GM19324 (cell line): ENCODE measurements at regions not wholly inside any gene's neighbourhood (a gene's known extent, or its start where the extent isn't known, plus 50 kb on each side); places are given as distances from the start of the nearest gene placed in this dataset.

Experiments
- ATAC-seq: cut with Tn5 transposase; IDR thresholded peaks from one replicate; pipeline ENCODE4 v1.9.1; 2021; ENCODE audit warnings: mild to moderate bottlenecking, moderate library complexity; ENCODE audit not compliant: unreplicated experiment, low FRiP score

- ATAC-seq, result no peak
Measured at GRCh38 chr2:106572541-106573450, 85.6 kb downstream of the CD8B2 start.

DNA sequence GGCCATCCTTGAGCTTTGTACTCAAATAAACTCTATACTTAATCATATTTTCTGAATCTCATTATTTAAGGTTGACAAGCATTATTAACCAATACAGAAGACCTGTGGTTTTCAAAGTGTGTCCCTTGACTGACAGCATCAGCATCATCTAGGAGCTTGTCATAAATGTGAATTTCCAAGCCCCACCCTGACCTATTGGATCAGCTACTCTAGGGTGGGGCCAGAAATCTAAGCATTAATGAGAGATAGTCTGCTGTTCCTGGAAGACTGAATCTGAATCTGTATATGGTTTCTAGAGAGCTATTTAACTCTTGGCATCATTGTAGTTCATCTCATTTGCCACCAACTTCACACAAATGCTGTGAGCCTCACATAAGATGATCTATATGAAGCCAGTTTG lies 86.6 kb downstream of the CD8B2 start:
- no peak for ATAC-seq

- ATAC-seq, result no peak
Measured at GRCh38 chr2:106575955-106576354, 88.8 kb downstream of the CD8B2 start.

GRCh38 chr2:106577255-106577651 lies 90.1 kb downstream of the CD8B2 start:
- ATAC-seq, result no peak

DNA sequence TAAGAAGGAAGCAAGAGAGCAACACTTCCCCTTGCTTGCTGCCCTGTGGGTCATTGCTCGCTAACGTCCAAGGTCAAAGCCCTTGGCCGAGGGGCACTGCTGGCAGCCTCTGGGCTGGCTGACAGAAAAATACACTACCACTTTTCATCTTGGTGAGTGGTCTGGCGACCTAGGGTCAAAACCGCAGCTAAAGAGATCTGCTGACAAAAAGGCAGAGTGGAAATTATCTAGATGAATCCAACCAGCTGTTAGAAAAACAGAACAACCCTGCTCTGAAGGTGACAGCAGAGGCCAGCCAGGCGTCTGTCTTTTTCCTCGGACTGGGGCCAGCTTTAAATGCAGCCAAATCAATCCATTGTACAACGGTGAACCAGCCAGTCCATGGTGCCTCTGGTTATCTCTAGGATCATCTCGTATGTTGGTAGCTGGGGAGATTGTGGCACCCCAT lies 92.6 kb downstream of the CD8B2 start:
- no peak for ATAC-seq

- ATAC-seq, result no peak
Measured at GRCh38 chr2:106580241-106580640, 93.1 kb downstream of the CD8B2 start.

DNA sequence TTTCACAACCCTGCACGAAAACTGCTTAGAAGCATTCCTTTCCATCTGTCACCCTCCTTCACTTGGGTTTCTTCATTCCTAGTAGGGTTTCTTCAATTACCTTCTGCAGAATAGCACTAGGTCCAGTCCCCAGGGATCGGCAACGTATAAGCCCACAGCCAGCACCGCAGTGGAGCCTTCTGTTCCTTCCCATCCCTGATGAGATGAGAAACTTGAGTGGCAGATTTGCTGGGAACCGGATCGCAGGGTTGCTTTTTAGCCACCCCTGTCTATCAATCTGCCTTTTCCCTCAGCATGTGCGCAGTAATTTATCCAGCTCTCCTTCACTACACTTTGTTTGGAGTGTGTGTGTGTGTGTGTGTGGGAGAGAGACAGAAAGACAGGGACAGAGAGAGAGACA lies 94.2 kb downstream of the CD8B2 start:
- no peak for ATAC-seq

DNA sequence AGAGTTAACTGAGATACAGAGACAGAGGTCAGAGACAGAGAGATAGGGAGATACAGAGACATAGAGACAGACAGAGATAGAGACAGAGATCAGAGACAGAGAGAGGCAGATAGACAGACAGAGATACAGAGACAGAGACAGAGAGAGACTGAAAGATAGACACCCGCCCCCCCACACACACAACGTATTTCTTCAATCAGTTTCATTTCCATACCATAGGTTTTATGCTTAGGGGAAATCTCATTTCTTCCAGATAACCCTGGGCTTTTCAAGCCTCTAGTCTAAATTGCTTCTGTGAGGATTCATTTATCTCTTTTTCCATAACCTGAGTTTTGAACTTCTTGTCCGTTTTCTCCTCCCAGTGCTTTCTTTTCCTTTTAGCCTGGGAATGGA lies 94.6 kb downstream of the CD8B2 start:
- ATAC-seq, result no peak

DNA sequence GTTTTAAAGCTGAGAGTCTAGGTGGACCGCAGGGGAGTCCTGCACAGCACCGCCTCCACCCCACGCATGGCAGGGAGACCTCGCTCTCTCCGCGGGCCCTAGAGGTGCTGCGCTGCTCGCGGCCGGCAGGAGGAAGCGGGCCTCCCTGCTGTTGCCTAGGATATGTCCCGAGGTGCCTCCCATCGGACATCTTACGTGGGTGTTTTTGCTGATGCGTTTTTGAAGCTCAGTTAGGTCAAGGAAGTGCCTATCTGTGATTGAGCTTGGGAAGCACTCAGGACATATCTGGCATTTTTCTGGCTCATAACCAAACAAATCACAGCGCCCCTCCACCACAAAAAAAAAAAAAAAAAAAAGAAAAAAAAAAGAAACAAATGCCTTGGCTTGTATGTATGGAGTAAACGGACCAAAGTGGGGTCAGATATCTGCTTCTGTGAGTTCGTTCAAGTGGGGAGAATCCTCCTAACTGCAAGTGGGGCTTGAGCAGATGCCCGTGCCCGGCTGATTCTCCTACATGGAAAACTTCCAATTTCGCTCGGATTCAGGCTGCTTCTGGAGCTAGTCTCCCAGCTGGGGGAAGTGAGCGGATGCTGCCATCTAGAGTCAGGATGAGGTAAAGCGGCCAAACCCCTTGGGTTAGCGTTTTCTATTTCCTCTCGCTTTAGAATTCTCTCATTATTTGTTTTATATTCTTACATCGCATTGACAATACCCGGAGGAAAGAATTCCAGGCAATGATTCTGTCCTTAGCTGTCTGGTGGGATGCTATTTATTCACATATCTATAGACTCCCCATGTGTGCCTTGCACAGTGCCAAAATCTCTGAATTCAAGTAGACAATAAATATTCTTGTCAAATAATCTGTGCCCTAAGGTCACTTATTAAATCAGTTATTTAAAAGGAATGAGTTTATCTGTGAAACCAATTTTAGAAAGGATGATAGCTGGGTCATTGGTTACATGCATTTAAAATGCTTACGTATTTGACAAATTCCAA lies 95.3 kb downstream of the CD8B2 start:
- peak; percentile 62 for ATAC-seq

DNA sequence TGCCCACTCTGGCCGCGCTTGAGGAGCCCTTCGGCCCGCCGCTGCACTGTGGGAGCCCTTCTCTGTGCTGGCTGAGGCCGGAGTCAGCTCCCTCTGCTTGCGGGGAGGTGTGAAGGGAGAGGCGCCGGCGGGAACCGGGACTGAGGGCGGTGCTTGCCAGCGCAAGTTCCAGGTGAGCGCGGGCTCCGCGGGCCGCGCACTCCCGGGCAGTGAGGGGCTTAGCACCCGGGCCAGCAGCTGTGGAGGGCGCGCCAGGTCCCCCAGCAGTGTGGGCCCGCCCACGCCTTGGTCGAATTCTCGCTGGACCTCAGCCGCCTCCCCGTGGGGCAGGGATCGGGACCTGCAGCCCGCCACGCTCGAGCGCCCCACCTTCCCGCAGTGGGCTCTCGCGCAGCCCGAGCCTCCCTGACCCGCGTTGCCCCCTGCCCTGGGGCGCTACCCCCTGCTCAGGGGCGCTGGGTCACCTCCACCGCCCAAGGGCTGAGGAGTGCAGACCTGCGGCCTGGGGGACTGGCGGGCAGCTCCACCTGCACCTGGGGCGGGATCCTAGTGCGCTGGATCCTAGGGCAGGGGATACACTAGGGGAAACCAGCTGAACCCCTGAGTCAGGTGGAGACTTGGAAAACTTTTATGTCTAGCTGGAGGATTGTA lies 97.3 kb downstream of the CD8B2 start:
- no peak for ATAC-seq

GRCh38 chr2:106596844-106597243 lies 109.7 kb downstream of the CD8B2 start:
- no peak for ATAC-seq

- no peak for ATAC-seq
Measured at GRCh38 chr2:106599540-106599939, 112.4 kb downstream of the CD8B2 start.

DNA sequence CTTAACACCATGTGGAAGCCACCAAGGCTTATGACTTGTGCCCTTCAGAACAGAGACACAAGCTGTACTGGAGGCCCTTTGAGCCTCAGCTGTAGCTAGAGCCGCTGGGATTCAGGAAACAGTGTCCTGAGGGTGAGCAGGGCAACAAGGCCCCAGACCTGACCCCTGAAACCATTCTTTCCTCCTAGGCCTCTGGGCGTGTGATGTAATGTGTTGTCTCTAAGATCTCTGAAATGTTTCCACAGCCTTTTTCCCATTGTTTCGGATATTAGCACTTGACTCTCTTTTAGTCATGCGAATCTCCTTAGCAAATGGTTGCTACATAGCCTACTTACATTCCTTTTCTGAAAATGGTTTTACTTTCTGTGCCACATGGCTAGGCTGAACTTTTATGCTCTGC lies 114.9 kb downstream of the CD8B2 start:
- no peak for ATAC-seq

- no peak for ATAC-seq
Measured at GRCh38 chr2:106606652-106607051, 119.5 kb downstream of the CD8B2 start.

GRCh38 chr2:106607371-106607770 lies 120.2 kb downstream of the CD8B2 start:
- no peak for ATAC-seq

DNA sequence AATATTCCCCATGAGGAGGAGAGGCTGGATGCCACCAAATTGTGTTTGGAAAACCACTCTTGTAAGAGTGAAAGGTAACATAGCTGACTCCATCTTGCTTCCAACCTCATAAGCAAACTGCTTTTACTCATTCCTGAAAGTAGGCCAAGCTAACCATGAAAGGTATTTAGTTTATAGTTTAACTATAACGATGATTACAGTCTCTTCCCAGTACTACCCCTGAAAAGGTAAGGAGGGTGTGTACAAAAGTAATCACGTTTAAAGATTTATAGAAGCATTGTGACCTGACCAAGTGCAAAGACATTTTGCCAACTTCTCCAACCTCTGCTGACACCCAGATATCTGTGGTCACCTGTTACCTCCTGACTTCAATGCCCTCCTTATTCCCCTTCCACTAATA lies 122.6 kb downstream of the CD8B2 start:
- ATAC-seq, result no peak

GRCh38 chr2:106614511-106615291 lies 127.5 kb downstream of the CD8B2 start:
- no peak for ATAC-seq

DNA sequence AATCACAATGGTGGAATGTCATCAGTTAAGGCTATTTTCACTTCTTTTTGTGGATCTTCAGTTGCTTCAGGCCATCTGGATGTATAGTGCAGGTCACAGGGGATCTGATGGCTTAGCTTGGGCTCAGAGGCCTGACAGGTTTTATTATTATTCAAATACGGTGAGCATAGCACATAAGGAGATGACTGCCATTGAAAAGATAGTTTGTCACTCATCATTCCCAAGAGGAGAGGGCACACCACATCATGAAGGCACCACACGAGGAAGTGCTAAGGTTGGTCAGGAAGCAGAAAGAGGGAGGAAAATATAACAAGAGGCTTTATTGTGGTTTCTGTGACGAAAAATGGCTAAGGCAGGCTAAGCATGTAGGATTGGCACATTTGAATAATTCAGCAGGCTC lies 131.4 kb downstream of the CD8B2 start:
- ATAC-seq, result no peak

GRCh38 chr2:106623456-106623855 lies 136.3 kb downstream of the CD8B2 start:
- no peak for ATAC-seq

DNA sequence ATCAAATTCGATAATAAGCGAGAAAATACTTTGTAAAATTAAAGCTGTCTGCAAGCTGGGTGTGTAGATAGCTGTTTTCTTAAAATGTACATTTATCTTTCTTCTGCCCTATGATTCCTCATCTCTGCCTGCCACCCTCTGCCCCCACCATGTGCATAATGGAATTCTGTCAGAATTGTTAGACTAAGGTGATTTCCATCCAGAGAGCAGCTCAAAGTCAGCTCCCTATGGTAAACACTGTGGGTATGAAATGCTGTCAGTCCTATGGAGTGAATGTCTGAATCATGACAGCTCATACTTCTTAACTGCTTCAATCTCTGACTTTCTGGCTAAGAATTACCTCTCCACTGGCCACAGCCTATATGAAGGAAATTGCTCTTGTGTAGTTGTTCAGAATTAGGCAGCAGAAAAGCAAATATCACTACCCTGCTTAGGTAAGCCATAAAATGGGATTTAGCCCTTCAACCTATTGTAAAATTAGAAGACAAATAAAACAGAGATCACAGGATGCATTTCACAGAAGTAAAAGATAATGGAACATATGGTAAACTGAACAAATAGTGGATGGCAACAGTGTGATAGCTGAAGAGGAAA lies 137.7 kb downstream of the CD8B2 start:
- no peak for ATAC-seq
